ENCODE measurements at regions not wholly inside any gene's neighbourhood (a gene's known extent, or its start where the extent isn't known, plus 50 kb on each side); places are given as distances from the start of the nearest gene placed in this dataset.

DNA sequence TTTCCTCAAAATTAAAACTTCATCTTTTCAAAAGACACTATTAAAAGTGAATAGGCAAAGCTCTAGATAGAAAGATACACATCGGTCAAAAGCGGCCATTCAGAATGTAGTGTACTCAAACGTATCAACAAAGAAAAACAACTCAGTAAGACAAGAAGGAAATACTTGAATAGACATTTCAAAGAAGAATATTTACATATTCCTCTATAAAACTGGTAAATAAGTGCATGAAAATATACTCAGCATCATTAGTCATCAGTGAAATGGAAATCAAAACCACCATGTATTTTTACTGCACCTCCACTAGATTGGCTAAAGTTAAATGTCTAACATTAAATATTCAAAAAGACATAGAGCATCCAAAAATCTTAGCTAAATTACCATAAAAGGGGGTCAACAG lies 551.1 kb upstream of the SORCS1 start:
- TF ChIP-seq, protein P1, sequence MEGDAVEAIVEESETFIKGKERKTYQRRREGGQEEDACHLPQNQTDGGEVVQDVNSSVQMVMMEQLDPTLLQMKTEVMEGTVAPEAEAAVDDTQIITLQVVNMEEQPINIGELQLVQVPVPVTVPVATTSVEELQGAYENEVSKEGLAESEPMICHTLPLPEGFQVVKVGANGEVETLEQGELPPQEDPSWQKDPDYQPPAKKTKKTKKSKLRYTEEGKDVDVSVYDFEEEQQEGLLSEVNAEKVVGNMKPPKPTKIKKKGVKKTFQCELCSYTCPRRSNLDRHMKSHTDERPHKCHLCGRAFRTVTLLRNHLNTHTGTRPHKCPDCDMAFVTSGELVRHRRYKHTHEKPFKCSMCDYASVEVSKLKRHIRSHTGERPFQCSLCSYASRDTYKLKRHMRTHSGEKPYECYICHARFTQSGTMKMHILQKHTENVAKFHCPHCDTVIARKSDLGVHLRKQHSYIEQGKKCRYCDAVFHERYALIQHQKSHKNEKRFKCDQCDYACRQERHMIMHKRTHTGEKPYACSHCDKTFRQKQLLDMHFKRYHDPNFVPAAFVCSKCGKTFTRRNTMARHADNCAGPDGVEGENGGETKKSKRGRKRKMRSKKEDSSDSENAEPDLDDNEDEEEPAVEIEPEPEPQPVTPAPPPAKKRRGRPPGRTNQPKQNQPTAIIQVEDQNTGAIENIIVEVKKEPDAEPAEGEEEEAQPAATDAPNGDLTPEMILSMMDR (IDR thresholded peaks at IDR 0.05): no peak
- no peak for TF ChIP-seq EP300 (IDR thresholded peaks at IDR 0.05)
